ENCODE measurements at regions not wholly inside any gene's neighbourhood (a gene's known extent, or its start where the extent isn't known, plus 50 kb on each side); places are given as distances from the start of the nearest gene placed in this dataset.

GRCh38 chr2:109068811-109069210 lies 60.2 kb upstream of the SH3RF3 start:
- TF ChIP-seq, protein P1, sequence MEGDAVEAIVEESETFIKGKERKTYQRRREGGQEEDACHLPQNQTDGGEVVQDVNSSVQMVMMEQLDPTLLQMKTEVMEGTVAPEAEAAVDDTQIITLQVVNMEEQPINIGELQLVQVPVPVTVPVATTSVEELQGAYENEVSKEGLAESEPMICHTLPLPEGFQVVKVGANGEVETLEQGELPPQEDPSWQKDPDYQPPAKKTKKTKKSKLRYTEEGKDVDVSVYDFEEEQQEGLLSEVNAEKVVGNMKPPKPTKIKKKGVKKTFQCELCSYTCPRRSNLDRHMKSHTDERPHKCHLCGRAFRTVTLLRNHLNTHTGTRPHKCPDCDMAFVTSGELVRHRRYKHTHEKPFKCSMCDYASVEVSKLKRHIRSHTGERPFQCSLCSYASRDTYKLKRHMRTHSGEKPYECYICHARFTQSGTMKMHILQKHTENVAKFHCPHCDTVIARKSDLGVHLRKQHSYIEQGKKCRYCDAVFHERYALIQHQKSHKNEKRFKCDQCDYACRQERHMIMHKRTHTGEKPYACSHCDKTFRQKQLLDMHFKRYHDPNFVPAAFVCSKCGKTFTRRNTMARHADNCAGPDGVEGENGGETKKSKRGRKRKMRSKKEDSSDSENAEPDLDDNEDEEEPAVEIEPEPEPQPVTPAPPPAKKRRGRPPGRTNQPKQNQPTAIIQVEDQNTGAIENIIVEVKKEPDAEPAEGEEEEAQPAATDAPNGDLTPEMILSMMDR (IDR thresholded peaks at IDR 0.05) = no peak
- no peak for TF ChIP-seq POLR2AphosphoS5 (IDR thresholded peaks at IDR 0.05)
